HL-60/S4 (cell line): ENCODE measurements at regions not wholly inside any gene's neighbourhood (a gene's known extent, or its start where the extent isn't known, plus 50 kb on each side); places are given as distances from the start of the nearest gene placed in this dataset.

Source experiments
- in situ Hi-C: fragments of 300-500 bp; cut with MboI; formaldehyde crosslinking; loops from 2 replicates; pipeline ENCODE4 v1.14.3; 2022; ENCODE audit warnings: low sequenced_read_pairs

DNA sequence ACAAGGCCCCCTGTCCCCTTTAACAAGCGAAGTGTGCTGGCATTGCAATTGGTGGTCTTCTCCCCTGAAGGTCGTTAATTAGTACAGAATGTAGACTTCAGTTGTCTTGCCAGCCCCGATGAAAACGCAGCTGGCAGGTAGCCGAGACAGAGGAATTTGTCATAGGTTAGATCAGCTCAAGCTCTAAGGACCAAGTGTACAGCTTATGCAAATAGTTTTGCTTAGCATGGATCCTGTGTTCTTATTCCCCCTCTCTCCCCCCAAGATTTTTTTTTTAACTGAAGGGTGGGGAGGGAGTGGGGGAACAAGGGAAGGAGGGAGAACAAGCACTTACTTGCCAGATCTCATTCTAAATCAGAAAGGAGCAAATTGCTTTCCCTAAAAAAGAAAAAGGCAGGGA is 58.6 kb upstream of the PARP11 start:
- in situ Hi-C loops: no loop called here

DNA sequence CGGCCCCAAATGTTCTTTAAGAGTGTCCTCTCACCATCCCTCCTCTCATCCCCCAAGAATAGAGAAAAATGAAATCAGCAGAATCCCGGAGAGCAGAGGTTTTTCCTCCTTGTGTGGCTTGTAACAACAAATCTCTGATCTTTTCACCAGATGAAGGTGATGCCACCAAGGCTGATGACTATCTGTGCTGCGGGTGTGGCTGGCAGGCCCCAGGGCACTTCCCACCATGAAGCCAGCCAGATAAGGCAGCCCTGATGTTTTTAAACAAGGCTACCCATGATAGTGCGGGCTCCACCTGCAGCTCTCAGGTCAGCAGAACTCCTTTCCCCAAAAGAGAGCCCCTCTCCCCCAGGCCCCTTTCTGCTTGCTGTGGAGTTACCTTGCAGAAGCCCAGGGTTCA is 58.0 kb upstream of the PARP11 start:
- in situ Hi-C loops: no loop called here

- in situ Hi-C loops: no loop called here
Observed at GRCh38 chr12:3929875-3930615, 56.8 kb upstream of the PARP11 start.

DNA sequence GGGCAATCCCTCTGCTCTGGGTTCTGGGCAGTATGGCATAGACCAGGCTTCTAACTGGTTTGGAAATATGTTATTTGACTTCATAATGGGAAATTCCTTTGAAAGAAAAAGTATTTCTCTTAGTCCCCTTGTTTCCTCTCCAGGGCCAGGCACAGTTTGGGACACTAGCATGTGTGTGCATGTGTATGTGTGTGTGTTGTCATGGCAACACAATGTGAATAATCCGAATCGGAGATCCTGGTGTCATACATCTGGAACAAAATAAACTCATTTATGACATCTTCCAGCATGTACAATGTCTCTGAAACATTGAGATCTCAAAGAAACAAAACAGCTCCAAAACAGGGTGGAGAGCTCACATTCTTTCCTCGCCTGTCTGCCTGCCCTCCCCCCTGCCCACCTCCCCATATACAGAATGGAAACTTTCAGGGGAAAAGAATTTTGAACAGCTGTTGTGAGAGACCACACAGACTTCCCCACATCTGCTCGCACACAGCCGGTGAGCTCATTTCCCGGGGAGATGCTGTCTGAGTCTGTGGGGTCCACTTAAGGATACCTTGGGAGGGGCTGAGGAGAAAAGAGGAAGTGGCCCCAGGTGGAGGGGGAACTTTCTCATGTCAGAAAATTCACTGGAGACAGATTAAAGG is 55.5 kb upstream of the PARP11 start:
- in situ Hi-C loops: no loop called here

DNA sequence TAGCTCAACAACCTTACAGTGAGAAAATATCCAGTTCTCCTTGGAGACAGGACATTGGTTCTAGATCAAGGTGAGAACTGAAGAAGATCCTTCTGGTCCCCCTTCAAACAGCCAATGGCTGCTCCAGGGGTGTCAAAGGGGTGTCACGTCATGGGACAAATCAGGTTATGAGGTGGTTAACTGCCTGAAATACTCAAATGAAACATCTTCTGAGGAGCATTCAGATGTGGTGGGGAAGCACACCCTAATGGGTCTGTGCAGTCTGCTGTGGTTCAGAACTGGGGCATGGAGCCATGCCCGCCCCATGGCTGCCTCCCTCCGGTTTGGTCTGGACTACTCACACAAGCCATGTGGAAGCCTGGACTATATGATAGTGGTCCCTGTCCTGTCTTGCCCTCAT is 52.4 kb upstream of the PARP11 start:
- in situ Hi-C loops: no loop called here

GRCh38 chr12:3924761-3925160 is 51.6 kb upstream of the PARP11 start:
- in situ Hi-C loops: no loop called here

DNA sequence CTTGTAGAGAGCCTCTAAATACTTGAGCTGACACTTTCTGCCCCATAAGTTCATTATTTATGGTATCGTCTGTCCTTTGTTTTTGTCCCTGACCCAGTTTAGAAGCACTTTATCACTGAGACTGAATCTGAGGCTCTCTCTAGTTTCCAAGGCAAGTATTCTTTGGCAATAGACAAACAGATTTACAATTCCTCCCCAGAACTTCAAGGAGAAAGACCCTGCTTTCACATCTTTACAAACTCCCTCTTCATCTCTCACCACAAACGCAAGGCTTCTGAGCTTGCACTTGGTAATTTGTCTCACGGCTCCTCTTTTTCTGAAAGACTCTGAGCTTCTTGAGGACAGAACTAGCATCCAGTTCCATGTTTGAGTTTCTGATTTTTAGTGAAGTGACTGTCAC is 49.8 kb upstream of the PARP11 start:
- in situ Hi-C loops: no loop called here
